ENCODE measurements at regions not wholly inside any gene's neighbourhood (a gene's known extent, or its start where the extent isn't known, plus 50 kb on each side); places are given as distances from the start of the nearest gene placed in this dataset.
"Not testable (repeated sequence)": the region's sequence is repeated elsewhere in the genome, so short reads cannot be mapped to it uniquely, and the experiment has no call there.

- Histone ChIP-seq H3K36me3 (no peaks in the 10 kb centered on the region), H3K4me2 (no peak overlapping the region), H3K27ac (no peak overlapping the region), H4K20me1 (no peaks in the 10 kb centered on the region), H3K27me3 (no peaks in the 10 kb centered on the region), H3K4me1 (no peaks in the 10 kb centered on the region), H3K4me3 (no peak overlapping the region), H3K9ac (no peak overlapping the region), H3K9me3 (peaks cover 13% of the 10 kb centered on the region)
- TF ChIP-seq Cebpa-rat (IDR thresholded peaks at IDR 0.05) = no peak
These were observed 157.2 kb upstream of the ATP10B start for GRCh38 chr5:161009194-161009593.

- H3K4me2 ChIP-seq = no peak overlapping the region
- H3K36me3 ChIP-seq = no peaks in the 10 kb centered on the region
- TF ChIP-seq Cebpa-rat (IDR thresholded peaks at IDR 0.05) = no peak
- no peaks in the 10 kb centered on the region for H4K20me1 ChIP-seq
- no peak overlapping the region for H3K9ac ChIP-seq
- no peak overlapping the region for H3K4me3 ChIP-seq
- no peaks in the 10 kb centered on the region for H3K27me3 ChIP-seq
- peaks cover 20% of the 10 kb centered on the region for H3K9me3 ChIP-seq
- H3K4me1 ChIP-seq = peaks cover 2% of the 10 kb centered on the region
- no peak overlapping the region for H3K27ac ChIP-seq
These were observed 155.9 kb upstream of the ATP10B start for GRCh38 chr5:161007879-161008278.

DNA sequence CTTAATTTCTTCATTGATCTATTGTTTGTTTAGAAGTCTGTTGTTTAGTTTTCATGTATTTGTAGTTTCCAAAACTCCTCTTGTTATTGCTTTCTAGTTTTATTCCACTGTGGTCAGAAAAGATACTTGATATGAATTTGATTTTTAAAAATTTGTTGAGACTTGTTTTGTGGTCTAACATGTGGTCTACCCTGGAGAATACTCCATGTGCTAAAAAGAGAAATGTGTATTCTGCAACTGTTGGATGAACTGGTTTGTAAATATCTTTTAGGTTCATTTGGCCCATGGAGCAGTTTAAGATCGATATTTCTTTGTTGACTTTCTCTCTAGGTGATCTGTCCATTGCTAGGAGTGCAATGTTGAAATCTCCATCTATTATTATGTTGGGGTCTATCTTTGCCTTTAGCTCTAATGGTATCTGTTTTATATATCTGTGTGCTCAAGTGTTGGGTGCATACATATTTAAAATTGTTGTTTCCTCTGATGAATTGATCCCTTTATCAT, 150.6 kb upstream of the ATP10B start:
- Histone ChIP-seq H3K9ac (no peak overlapping the region), H3K9me3 (peaks cover 27% of the 10 kb centered on the region), H3K4me1 (peaks cover 21% of the 10 kb centered on the region), H3K4me2 (peak overlapping the region; percentile 55), H3K4me3 (no peak overlapping the region), H4K20me1 (no peaks in the 10 kb centered on the region), H3K27ac (0 out of 2 replicates have a peak overlapping the region, but pooled peaks have one; percentile 3), H3K36me3 (no peaks in the 10 kb centered on the region), H3K27me3 (no peaks in the 10 kb centered on the region)
- TF ChIP-seq Cebpa-rat (IDR thresholded peaks at IDR 0.05) = no peak

- TF ChIP-seq Cebpa-rat (IDR thresholded peaks at IDR 0.05) = no peak
- peaks cover 21% of the 10 kb centered on the region for H3K4me1 ChIP-seq
- no peak overlapping the region for H3K9ac ChIP-seq
- no peak overlapping the region for H3K4me3 ChIP-seq
- H3K9me3 ChIP-seq = peaks cover 27% of the 10 kb centered on the region
- no peaks in the 10 kb centered on the region for H3K27me3 ChIP-seq
- H3K4me2 ChIP-seq = no peak overlapping the region
- no peaks in the 10 kb centered on the region for H4K20me1 ChIP-seq
- H3K27ac ChIP-seq = no peak overlapping the region
- no peaks in the 10 kb centered on the region for H3K36me3 ChIP-seq
These were observed 149.6 kb upstream of the ATP10B start for GRCh38 chr5:161001604-161002003.

GRCh38 chr5:161001142-161001541, 149.1 kb upstream of the ATP10B start:
- Histone ChIP-seq H3K9me3 (peaks cover 27% of the 10 kb centered on the region), H3K4me1 (peaks cover 21% of the 10 kb centered on the region)
- not testable (repeated sequence) for H3K36me3 ChIP-seq, H3K27me3 ChIP-seq, H4K20me1 ChIP-seq, H3K27ac ChIP-seq, H3K4me2 ChIP-seq, H3K4me3 ChIP-seq, H3K9ac ChIP-seq

DNA sequence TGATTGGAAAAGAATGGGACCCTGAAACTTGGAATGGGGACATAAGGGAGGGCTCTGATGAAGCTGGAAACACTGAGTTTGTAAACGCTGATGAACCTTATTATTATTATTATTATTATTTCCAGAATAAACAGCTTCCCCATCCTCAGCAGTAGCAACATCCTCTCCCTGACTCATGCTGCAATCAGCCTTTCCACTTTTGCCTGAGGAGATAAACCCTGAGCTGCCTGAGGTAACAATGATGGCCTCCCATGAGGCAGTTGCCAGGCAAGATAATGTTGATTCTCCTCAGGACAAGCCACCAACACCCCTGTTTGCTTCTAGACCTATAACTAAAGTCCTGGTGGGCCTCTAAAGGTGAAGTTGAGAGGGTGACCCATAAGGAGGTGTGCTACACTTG, 139.2 kb upstream of the ATP10B start:
- Histone ChIP-seq H3K27me3 (no peaks in the 10 kb centered on the region), H3K4me1 (no peaks in the 10 kb centered on the region), H3K4me3 (no peak overlapping the region), H3K9ac (no peak overlapping the region), H3K36me3 (no peaks in the 10 kb centered on the region), H3K9me3 (peaks cover 6% of the 10 kb centered on the region; the same call in 1 of the 2 replicates), H3K27ac (no peak overlapping the region), H4K20me1 (no peaks in the 10 kb centered on the region), H3K4me2 (no peak overlapping the region)
- TF ChIP-seq Cebpa-rat (IDR thresholded peaks at IDR 0.05) = no peak

GRCh38 chr5:160979385-160979784, 127.4 kb upstream of the ATP10B start:
- Histone ChIP-seq H3K9ac (no peak overlapping the region), H3K4me3 (no peak overlapping the region), H3K27ac (no peak overlapping the region), H4K20me1 (no peaks in the 10 kb centered on the region), H3K4me2 (no peak overlapping the region), H3K4me1 (no peaks in the 10 kb centered on the region), H3K9me3 (no peaks in the 10 kb centered on the region), H3K27me3 (no peaks in the 10 kb centered on the region), H3K36me3 (no peaks in the 10 kb centered on the region)
- TF ChIP-seq Cebpa-rat (IDR thresholded peaks at IDR 0.05) = no peak

DNA sequence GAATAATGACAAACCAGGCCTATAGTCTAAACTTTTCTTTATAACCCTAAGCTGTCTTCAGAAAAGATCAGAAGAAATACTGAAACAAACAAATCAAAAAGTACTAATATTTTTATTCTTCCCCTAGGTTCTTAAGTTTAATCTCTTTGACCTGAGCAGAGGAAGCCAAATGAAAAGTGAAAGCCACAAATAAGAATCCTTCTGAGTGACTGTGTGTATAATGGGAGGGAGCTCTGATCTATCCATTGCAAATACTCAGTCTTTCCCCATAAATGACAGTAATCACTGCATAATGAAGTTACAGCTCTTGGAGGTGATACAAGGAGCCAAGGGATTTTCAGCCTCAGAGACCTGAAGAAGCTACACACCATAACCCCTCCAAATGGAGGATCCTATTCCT, 126.9 kb upstream of the ATP10B start:
- H3K27me3 ChIP-seq = no peaks in the 10 kb centered on the region
- H3K4me3 ChIP-seq = no peak overlapping the region
- H3K9ac ChIP-seq = no peak overlapping the region
- no peak overlapping the region for H3K27ac ChIP-seq
- H3K4me2 ChIP-seq = no peak overlapping the region
- no peaks in the 10 kb centered on the region for H4K20me1 ChIP-seq
- TF ChIP-seq Cebpa-rat (IDR thresholded peaks at IDR 0.05) = no peak
- no peaks in the 10 kb centered on the region for H3K4me1 ChIP-seq
- no peaks in the 10 kb centered on the region for H3K9me3 ChIP-seq
- H3K36me3 ChIP-seq = no peaks in the 10 kb centered on the region

- H3K4me1 ChIP-seq = no peaks in the 10 kb centered on the region
These were observed 124.2 kb upstream of the ATP10B start for GRCh38 chr5:160976181-160976580.

GRCh38 chr5:160970605-160971191, 118.7 kb upstream of the ATP10B start:
- Histone ChIP-seq H3K27ac (no peak overlapping the region), H4K20me1 (no peaks in the 10 kb centered on the region), H3K9me3 (no peaks in the 10 kb centered on the region), H3K4me2 (no peak overlapping the region), H3K4me1 (no peaks in the 10 kb centered on the region), H3K4me3 (no peak overlapping the region), H3K9ac (no peak overlapping the region), H3K36me3 (no peaks in the 10 kb centered on the region), H3K27me3 (no peaks in the 10 kb centered on the region)
- TF ChIP-seq Cebpa-rat (IDR thresholded peaks at IDR 0.05) = no peak

More at GRCh38 chr5:160976181-160976580, 124.2 kb upstream of the ATP10B start:
- Histone ChIP-seq H3K9ac (no peak overlapping the region), H3K9me3 (no peaks in the 10 kb centered on the region), H3K4me3 (no peak overlapping the region), H3K27me3 (no peaks in the 10 kb centered on the region), H3K4me2 (no peak overlapping the region), H3K36me3 (no peaks in the 10 kb centered on the region), H3K27ac (no peak overlapping the region), H4K20me1 (no peaks in the 10 kb centered on the region)
- no peak for TF ChIP-seq Cebpa-rat (IDR thresholded peaks at IDR 0.05)

- H3K4me3 ChIP-seq = no peak overlapping the region
- peaks cover 5% of the 10 kb centered on the region for H3K9me3 ChIP-seq
These were observed 117.6 kb upstream of the ATP10B start for GRCh38 chr5:160969645-160970044.

More at GRCh38 chr5:160969645-160970044, 117.6 kb upstream of the ATP10B start:
- Histone ChIP-seq H3K4me1 (no peaks in the 10 kb centered on the region), H3K36me3 (no peaks in the 10 kb centered on the region), H3K27me3 (no peaks in the 10 kb centered on the region), H3K4me2 (no peak overlapping the region), H4K20me1 (no peaks in the 10 kb centered on the region), H3K9ac (no peak overlapping the region), H3K27ac (no peak overlapping the region)
- TF ChIP-seq Cebpa-rat (IDR thresholded peaks at IDR 0.05) = no peak
